Keratinocyte (primary cell): ENCODE measurements at regions not wholly inside any gene's neighbourhood (a gene's known extent, or its start where the extent isn't known, plus 50 kb on each side); places are given as distances from the start of the nearest gene placed in this dataset.

Experiments
- CTCF ChIP-seq, 3 experiments: IDR thresholded peaks in 1 of 3; conservative IDR thresholded peaks in 1 of 3; optimal IDR thresholded peaks in 1 of 3; 2 replicates in 2 of 3; 3 replicates in 1 of 3; pipeline versions ENCODE3 to v1.5.1; 2011; ENCODE audit warnings: low read length in 3 of 3, mild to moderate bottlenecking in 3 of 3, moderate library complexity in 2 of 3, control low read depth in 1 of 3, inconsistent platforms in 1 of 3; ENCODE audit not compliant: insufficient read depth in 2 of 3; ENCODE audit errors: extremely low read depth in 1 of 3
- EZH2 ChIP-seq: IDR thresholded peaks from one replicate; pipeline ENCODE4 v1.6.1; 2012; ENCODE audit warnings: inconsistent platforms, mild to moderate bottlenecking, low read length, moderate library complexity

GRCh38 chr20:20780127-20780824 lies 67.8 kb upstream of the RALGAPA2 start:
- TF ChIP-seq CTCF (optimal IDR thresholded peaks at IDR 0.05 in 1 of 3, IDR thresholded peaks at IDR 0.05 in 1 of 3, conservative IDR thresholded peaks at IDR 0.05 in 1 of 3; ENCODE audit: extremely low read depth in 1 of 3, insufficient read depth in 2 of 3, low read length in 3 of 3): no peak
- TF ChIP-seq EZH2: no peak
